Progenitor cell of endocrine pancreas (in vitro differentiated cells): ENCODE measurements at regions not wholly inside any gene's neighbourhood (a gene's known extent, or its start where the extent isn't known, plus 50 kb on each side); places are given as distances from the start of the nearest gene placed in this dataset.

Source experiments
- DNase-seq: peaks from one replicate; pipeline ENCODE4 v3.0.0; 2021; ENCODE audit warnings: low spot score; ENCODE audit not compliant: unreplicated experiment
- H3K27ac Mint-ChIP-seq: 2 replicates; pipeline ENCODE4 v1.8.0; 2021; ENCODE audit warnings: mild to moderate bottlenecking, moderate library complexity, mixed read lengths
- H3K27me3 Mint-ChIP-seq: 2 replicates; pipeline ENCODE4 v1.8.0; 2021; ENCODE audit warnings: mixed read lengths
- H3K36me3 Mint-ChIP-seq: 2 replicates; pipeline ENCODE4 v1.8.0; 2022; ENCODE audit warnings: mixed read lengths; ENCODE audit not compliant: insufficient read depth
- H3K4me1 Mint-ChIP-seq: 2 replicates; pipeline ENCODE4 v1.8.0; 2021; ENCODE audit warnings: low read depth, mixed read lengths
- H3K4me3 Mint-ChIP-seq: 2 replicates; pipeline ENCODE4 v1.8.0; 2021; ENCODE audit warnings: low read depth, mild to moderate bottlenecking, moderate library complexity, mixed read lengths
- H3K9me3 Mint-ChIP-seq: 2 replicates; pipeline ENCODE4 v1.8.0; 2021; ENCODE audit warnings: low read depth, mixed read lengths
- CTCF ChIP-seq: fragments of 200-600 bp; sonication (generic); IDR thresholded peaks from one replicate; pipeline ENCODE4 v1.5.0; 2021; ENCODE audit warnings: antibody characterized with exemption, mild to moderate bottlenecking; ENCODE audit not compliant: unreplicated experiment

- no peaks in the 10 kb centered on the region for H3K9me3 Mint-ChIP-seq
- no peaks in the 10 kb centered on the region for H3K27me3 Mint-ChIP-seq
- no peak overlapping the region for H3K4me3 Mint-ChIP-seq
Measured at GRCh38 chr11:42013656-42014201, 554.3 kb upstream of the LRRC4C start.

DNA sequence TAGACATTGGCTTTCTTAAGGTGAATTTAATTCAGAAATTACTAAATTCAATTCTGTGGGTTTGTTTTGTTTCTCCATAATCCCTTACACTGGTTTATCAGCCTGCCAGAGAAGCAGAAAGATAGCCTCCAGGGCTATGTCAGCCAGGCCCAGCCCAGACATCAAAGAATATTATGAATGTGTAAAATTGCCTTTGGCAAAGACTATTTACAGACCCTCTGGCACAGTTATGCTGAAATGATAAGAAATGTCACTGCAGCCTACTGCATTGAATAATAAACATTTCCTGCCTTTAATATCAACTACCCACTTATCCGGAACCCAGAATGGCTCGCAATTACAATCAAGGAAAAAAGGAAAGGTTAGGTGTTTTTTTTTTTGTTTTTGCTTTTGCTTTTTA is 562.5 kb upstream of the LRRC4C start:
- no peaks in the 10 kb centered on the region for H3K4me1 Mint-ChIP-seq
- no peak for TF ChIP-seq CTCF
- no peak for DNase-seq
- no peaks in the 10 kb centered on the region for H3K36me3 Mint-ChIP-seq
- H3K4me3 Mint-ChIP-seq: no peak overlapping the region
- H3K9me3 Mint-ChIP-seq: peaks cover 3% of the 10 kb centered on the region
- H3K27me3 Mint-ChIP-seq: no peaks in the 10 kb centered on the region
- H3K27ac Mint-ChIP-seq: no peak overlapping the region

More at GRCh38 chr11:42013656-42014201, 554.3 kb upstream of the LRRC4C start:
- Mint-ChIP-seq H3K36me3 (no peaks in the 10 kb centered on the region), H3K4me1 (no peaks in the 10 kb centered on the region), H3K27ac (no peak overlapping the region)
- no peak for TF ChIP-seq CTCF
- no peak for DNase-seq

DNA sequence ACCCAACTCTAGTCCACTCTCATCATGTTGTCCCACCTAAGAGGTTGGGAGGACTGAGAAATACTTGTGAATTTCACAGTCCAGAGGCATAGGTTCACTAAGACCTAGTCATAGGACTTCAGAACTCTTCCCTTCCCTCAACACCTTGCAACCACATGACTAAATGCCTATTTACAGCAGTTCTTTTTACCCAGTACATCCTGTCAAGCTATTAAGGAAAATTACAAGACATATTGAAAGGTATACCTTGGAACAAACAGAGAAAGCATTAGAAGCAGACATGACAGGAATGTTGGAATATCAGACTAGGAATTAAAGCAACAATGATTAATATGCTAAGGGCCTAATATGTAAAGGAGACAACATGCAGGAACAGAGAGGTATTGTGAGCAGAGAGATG is 563.8 kb upstream of the LRRC4C start:
- Mint-ChIP-seq H3K4me1 (no peaks in the 10 kb centered on the region), H3K27ac (no peak overlapping the region), H3K9me3 (peaks cover 7% of the 10 kb centered on the region), H3K36me3 (no peaks in the 10 kb centered on the region), H3K27me3 (no peaks in the 10 kb centered on the region), H3K4me3 (no peak overlapping the region)
- DNase-seq: no peak
- no peak for TF ChIP-seq CTCF

- no peaks in the 10 kb centered on the region for H3K27me3 Mint-ChIP-seq
- no peaks in the 10 kb centered on the region for H3K36me3 Mint-ChIP-seq
- TF ChIP-seq CTCF: no peak
- no peak for DNase-seq
- no peaks in the 10 kb centered on the region for H3K4me1 Mint-ChIP-seq
- H3K9me3 Mint-ChIP-seq: peaks cover 13% of the 10 kb centered on the region
- H3K27ac Mint-ChIP-seq: no peak overlapping the region
- no peak overlapping the region for H3K4me3 Mint-ChIP-seq
Measured at GRCh38 chr11:42025121-42025803, 565.8 kb upstream of the LRRC4C start.

DNA sequence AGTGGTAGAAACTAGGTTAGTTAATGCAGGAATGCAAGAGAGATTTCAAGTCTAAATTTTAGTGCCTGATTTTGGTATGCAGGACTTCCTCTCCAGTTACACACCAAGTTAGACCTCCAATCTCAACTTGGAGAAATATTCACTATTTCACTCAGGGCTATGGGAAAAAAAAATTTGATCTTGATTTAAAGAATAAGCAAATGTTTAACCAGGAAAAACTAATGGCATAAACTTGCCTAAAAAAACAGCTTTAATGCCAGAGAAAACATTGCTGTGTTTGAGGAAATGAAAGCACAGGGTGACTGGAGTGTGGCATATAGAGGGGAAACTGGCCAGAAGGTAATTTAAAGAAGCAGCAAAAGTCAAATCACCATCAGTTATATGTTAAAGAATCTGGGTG is 575.4 kb upstream of the LRRC4C start:
- H3K4me3 Mint-ChIP-seq: no peak overlapping the region
- no peaks in the 10 kb centered on the region for H3K9me3 Mint-ChIP-seq
- no peaks in the 10 kb centered on the region for H3K4me1 Mint-ChIP-seq
- H3K27me3 Mint-ChIP-seq: no peaks in the 10 kb centered on the region
- H3K36me3 Mint-ChIP-seq: no peaks in the 10 kb centered on the region
- no peak overlapping the region for H3K27ac Mint-ChIP-seq
- DNase-seq: no peak
- no peak for TF ChIP-seq CTCF
